ENCODE measurements at regions not wholly inside any gene's neighbourhood (a gene's known extent, or its start where the extent isn't known, plus 50 kb on each side); places are given as distances from the start of the nearest gene placed in this dataset.

DNA sequence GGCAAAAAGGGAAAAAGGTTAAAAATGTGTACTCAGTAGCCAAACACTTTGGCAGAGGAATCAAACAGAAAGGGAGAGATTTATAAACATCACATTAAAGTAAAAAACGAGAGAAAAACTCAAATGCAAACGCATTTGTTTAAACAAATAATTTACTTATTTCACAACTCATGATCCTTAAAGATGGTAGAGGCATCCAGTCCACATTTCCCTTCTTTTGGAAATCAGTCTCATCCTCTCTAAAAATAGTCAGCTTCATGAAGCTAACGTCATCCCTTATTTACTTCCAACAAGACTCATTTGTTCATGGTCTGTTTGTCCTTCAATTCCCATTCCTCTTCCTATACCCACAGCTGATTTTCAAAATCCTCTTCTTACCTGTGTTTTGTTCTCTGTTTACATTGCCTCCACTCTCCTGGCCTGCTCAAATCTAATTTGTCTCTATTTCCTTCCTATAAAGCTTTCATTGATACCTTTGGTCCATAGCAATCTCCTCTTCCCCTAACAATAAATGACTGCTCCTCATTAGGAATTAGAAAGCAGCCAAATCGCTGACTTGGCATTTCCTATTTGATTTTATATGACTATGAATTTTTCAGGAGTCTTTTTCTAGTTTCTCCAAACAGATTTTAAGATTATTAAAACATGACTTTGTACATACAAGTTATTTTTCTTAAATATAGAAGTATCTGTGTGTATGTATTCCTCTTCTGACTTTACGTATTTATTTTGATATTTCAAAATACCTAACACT, 805.3 kb downstream of the TLE1 start:
- DNase-seq: no peak

DNA sequence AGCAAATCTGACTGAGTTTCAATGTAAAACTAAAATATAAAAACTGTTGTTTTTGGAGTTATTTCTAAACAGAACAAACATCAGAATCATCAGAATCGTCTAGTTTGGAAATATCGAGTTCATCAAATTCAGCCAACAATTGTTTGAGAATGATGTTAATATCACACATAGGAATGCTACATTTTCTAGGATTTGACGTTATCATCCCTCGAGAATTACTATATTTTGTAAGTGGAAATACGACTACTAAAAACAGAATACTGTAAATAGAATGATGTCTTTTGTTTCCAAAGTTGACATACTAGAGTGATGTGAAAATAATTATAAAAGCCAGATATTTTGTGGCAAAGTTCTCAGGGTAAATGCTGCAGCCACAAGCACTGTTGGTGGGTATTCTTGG, 805.9 kb downstream of the TLE1 start:
- DNase-seq: no peak

DNA sequence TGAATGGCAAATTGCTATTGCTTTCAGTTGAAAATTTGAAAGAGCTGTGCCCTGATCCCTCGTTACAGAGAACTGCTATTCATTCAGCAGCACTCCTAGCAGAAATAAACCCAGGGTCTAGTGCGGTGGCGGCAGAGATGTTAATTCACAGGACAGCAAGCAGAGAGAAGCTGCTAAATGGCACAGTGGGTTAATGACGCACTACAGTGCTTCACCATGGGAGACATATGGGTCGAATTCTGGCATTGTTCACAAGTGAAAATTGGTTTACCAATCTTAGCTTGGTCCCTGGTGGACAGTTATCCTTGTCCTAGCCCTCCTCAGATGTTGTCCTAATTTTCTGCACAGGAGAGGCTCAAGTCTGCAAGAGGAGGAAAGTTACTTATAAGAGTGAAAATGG, 807.4 kb downstream of the TLE1 start:
- no peak for DNase-seq

DNA sequence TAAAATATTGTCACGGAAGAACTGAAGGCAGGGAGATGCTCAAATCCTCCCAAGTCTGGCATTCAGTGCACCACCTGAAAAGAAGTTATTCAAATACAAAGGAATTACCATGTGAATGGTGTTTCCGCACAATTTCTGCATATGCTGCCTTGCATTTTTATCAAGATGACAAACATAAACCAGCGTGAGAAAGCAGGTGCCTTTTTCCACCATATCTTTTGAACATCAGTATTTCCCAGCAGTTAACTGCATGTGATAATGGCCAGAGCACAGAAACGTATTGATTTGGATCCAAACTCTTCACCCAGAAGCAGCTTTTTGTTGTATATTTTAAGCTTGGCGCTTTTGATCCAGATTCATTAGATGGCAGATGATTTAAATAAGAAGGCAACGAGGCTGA, 808.0 kb downstream of the TLE1 start:
- DNase-seq: no peak

DNA sequence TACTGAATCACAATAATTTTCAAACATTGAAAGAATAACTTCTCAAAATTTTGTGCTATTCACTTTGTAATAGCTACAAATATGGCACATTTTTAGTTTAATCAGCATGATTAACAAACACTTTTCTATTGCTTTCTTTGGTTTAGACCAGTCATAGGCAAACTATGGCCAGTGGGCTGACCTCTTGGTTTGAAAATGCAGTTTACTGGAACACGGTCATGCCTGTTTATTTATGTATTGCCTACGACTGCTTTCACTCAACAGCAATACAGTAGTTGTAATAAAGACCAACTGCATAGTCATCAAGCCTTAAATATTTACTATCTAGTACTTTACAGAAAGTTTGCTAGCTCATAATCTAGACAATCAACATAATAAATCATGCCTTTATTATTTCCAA, 810.8 kb downstream of the TLE1 start:
- no peak for DNase-seq

DNA sequence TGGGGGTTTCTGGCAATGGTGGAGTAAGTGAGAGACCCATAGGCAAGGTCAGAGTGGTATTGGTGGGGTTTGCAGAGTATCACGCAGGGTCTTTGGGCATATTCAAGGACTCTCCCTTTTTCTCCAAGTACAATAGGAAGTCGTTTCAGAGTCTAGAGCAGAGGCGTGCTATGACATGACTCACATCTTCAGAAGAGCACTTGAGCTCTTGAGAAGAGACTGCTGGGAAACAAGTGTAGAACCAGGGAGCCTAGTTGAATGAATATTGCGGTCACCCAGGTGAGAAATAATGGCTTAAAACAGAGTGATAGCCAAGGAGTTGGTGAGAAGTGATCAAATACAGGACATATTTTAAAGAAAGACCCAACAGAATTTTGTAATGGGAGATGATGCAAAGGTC, 813.4 kb downstream of the TLE1 start:
- no peak for DNase-seq

DNA sequence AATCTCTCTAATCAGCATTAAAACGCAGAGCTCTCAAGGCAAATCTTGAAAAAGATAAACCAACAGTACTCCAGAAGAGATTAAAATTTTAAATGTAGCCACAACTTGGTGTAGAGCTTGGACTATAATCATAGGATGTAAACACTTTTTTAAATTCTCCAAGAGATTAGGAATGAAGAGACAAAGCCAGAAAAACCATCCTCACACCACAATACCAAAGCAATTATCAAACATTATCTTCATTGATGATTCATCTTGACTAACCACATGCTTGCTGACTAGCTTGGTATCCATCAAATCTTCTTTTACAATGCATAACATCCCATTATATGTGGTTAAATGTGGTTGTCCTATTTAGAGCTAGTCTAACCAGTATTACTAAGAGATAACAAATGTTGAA, 815.1 kb downstream of the TLE1 start:
- DNase-seq: no peak

DNA sequence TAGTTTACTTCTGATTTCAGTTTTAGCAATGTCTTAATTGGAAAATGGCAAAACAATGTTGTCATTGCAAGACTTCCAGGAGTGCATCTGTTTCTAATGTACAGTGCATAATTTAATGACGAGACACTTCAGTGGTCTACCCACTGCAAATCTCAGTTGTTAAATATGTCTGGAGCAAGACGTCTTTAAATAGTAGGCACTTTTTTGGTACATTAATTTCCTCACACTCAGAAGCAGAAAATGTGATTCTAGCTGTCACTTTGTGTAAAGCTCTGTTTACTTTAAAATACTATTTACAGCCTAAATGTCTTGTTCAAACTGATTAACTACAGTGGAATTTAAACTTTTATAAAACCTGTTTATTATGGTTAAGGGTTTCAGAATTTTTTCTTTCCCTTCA, 815.5 kb downstream of the TLE1 start:
- no peak for DNase-seq

DNA sequence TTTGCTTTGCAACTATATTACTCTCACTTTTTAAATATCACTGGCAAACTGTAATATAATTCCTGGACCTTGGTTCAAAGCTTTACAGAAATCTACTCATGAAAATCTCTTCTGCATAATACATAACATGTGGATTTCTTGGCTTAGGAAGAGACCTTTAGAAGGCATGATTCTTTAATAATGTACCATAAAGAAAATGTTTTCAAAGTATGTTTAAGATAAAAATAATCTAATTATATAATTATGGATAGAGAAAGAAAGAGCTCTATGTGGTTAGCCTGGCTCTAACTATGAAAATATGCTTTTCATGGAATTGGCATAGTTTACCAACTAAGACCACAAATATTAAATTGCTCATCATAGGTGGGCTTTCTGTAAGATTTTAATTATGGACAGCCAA, 817.8 kb downstream of the TLE1 start:
- no peak for DNase-seq

DNA sequence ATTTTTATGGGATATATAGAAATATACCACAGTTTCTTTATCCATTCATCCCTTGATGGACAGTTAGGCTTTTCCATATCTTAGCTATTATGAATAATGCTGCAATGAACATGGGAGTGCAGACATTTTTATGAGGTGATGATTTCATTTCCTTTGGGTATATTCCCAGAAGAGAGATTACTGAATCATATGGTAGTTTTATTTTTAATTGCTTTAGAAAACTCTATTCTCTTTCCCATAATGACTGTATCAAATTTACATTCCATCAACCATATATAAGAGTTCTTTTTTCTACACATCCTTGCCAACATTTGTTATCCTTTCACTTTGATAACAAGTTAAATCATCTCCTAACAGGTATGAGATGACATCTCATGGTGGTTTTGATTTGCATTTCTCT, 821.6 kb downstream of the TLE1 start:
- DNase-seq: no peak

DNA sequence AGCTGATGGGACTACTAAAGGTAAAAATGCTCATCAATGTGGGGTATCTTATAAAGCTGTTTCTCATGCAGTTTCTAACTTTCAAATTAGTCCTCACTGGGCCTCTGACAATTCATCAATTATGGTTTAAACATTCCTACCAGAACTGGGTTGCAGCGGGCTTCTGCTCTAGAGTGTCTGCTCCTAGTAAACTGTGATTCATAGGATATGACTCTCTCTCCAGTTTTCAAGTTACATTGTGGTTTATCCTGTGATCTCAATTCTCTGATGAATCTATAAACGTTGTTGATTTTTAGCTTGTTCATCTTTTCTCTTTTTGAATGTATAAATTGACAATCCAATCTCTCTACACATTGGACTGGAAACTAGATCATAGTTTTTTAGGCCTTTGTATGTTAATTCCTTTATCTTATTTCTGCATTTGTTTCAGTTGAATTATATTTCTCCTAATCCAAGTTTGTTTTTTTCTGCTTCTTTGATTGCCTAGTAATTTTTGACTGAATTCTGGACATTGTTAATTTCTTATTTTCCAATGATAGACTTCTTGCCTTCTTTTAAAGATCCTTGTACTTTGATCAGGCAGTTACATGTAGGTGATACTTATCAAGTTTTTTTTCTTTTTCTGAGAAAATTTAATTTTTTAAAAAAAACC, 822.6 kb downstream of the TLE1 start:
- no peak for DNase-seq

DNA sequence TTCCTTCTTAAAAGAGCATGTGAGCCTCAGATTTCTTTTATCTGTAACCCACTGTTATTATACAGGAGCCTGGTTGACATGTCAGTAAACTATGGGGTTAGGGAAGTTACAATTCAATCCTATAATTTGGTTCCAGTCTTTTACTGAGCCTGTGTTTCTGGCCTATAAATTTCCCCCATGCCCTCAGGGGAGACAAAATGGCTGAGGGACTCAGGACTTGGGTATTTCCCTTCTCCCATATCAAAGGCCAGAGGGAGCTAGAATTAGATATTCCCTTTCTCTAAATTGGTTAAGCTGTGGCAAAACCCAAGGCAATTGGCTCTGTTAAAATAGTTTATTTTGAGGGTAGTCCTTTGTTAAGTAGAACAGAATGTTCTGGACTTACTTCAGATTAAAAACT, 823.2 kb downstream of the TLE1 start:
- no peak for DNase-seq

DNA sequence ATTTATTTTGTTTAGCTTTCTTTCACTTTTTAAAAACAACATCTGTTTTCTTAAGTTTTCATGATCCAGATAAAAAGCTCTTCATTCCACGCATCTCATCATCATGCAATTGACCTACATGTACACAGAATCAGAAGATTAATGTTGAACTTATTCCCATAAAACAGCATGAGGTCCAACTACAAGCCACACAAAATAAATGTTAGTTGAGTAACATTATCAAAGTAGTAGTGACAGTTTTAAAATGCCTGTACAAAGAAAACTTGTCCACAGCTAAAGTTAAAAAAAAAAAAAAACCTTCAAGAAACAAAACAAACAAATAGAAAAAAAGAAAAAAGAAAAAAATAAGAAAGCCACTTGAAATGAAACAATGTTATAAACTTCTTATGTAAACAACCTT, 846.3 kb downstream of the TLE1 start:
- DNase-seq: no peak

DNA sequence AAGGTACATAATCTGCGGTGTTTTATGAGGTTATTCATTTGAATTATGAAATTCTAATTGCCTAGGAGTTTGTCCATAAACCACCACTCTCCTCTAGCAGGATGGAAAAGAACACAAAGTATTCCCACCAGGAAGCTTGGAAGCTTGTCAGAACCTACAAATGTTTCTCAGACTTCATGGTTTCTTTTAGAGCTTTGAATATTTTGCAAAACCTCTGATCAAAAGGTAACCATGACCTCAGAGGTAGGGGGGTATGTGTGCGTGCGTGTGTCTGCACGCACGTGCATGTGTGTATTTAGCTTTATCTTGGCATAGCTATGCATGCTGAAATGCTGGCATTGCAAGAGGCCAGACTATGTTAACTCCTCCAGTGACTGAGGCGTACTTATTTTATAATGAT, 847.0 kb downstream of the TLE1 start:
- no peak for DNase-seq

DNA sequence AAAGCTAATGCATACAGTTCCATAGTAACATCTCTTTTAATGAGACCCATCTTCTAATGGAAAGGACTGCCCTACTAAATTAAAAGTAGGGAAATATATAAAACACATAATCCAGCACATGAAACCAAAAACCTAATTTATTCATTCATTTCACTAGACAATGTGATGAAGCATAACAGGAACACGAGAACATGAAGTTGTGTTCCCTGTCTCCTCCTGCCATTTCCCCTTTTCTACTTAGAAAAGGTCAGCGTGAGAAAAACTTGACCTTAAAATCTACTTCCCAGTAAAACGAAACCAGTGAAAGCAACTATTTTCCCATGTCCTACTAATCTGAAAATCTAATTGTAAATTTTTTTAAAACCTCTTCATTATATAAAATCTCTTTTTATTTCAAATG, 847.5 kb downstream of the TLE1 start:
- no peak for DNase-seq

DNA sequence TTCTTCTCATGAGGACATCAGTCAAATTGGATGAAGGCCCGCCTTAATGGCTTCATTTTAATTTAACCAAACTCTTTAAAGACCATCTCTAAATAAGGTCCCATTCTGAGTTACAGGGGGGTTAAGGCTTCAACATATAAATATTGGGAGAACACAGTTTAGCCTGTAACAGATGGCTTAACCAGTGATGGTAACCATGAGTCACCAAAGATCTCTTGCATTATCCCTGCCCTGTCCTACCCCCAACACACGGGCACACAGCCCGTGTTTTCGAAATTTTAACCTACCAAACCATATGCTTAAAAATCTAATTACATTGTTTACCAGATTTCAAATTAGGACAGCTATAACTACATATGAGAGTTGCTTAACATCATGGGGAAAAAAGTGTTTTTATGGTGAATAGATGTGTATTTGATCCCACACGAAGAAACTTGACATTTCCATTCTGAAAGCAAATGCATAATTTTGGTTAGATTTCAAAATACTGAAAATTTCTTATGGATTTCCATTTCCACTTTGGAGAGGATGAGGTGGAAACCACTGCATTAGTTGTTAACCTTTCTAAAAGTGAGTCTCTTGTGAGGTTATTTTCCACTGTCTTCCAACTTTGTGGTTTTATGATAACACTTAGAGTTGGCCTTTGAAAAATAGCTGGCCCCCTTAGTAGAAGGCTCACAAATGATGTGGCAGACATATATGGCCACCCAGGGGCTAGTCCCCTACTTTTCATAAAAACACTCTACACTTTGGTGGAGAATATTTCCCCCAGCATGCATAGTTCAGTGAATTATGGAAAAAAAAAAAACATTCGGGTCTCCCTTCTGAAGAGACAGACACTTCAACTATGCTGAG, 849.3 kb downstream of the TLE1 start:
- DNase-seq: no peak

DNA sequence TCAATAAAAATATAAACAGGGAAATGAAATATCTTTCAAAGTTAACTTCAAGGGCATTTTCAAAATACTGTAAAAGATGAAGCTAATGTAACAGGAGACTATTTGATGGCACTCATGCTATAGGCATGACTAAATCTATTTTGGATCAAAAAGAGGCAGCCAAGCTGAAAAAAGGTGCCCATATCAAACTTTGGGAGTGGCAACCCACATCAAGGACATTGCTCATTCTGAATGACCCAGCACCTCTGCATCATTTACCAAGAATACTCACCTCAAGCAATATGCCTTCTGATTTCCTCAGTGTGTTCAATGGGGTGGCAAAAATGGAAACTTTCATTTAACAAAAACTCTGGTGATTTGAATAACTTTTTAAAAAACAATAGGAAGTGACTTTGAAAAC, 853.3 kb downstream of the TLE1 start:
- DNase-seq: no peak

DNA sequence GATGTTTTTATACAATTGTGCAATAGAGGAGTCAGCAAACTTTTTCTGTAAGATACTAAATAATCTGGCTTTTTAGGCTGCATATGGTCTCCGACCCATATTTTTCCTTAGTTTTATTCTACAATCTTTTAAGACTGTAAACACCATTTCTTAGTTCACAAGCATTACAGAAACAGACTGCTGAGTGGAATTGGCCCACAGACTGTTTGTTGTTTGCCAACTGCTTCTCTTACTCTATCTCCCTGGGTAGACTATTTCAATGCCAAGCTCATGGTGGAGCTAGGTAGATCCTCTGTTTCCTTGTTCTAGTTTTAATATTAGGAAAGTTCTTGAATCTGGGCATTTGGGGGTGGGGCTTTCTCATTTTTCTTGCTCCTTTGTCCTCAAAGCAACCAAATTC, 857.6 kb downstream of the TLE1 start:
- no peak for DNase-seq

DNA sequence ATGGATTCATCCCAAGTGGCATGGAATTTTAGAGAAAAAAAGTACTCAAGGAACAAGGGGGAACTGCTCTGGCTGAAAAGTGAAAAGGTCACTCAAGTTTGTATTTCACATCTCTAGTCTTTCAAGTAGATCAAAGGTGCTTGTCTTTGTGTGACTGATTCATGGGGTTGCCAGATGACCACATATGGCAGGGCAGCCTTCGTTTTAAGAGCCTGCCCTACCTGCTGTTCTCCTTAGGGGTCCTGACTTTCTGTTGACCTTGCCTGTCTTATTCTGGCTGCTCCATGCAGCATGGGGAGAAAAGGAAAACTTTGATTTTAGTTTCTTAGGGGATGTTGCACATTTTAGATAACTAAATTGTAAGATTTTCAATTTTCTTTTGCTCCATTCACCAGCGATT, 877.7 kb downstream of the TLE1 start:
- no peak for DNase-seq

DNA sequence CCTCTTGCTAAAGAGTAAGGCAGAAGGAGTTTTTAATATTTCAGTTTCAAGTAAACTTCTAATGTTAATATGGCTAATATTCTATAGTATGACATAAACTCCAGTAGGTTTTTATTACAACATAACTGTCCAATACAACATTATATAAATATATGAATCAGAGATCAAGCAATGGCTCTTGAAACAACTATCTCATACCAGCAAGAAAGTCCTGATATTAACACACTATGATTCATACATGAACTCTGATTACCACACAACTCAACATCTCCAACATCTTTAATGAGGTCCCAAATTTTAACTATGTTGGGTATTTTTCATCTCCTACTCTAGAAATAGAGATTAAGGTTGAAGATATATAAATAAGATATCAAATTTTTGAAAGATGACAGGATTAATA, 878.3 kb downstream of the TLE1 start:
- DNase-seq: no peak

DNA sequence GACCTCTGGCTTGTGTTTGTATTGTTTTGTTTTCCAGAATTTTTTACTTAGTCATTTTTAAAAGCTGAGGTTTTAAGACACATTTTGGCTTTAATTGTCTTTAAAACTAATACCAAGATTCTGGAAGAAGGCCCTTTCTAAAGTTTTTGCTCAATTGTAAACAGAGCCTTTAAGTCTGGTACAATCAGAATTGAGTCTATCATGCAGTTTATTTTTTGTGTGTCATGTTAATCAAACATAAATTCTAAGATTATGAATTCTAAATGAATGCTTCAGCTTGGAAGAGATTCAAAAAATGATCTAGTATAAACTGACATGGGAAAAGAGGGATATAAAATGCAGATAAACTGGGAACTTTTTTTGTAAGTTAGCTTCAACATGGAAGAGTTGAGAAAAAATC, 882.7 kb downstream of the TLE1 start:
- DNase-seq: no peak

DNA sequence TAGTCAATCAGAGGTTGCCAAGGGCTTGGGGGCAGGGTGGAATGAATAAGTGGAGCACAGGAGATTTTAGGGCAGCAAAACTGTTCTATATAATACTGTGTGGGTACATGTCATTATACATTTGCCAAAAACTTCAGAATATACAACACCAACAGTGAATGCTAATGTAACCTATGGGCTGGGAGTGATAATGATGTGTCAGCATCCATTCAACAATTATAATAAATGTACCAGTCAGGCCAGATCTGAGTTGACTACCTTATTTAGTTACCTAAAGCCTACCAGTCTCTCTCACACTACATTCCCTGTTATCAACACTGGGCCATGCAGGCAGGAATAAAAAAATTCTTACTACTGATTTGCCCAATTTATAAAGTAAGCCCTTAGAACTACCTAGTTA, 884.5 kb downstream of the TLE1 start:
- no peak for DNase-seq

DNA sequence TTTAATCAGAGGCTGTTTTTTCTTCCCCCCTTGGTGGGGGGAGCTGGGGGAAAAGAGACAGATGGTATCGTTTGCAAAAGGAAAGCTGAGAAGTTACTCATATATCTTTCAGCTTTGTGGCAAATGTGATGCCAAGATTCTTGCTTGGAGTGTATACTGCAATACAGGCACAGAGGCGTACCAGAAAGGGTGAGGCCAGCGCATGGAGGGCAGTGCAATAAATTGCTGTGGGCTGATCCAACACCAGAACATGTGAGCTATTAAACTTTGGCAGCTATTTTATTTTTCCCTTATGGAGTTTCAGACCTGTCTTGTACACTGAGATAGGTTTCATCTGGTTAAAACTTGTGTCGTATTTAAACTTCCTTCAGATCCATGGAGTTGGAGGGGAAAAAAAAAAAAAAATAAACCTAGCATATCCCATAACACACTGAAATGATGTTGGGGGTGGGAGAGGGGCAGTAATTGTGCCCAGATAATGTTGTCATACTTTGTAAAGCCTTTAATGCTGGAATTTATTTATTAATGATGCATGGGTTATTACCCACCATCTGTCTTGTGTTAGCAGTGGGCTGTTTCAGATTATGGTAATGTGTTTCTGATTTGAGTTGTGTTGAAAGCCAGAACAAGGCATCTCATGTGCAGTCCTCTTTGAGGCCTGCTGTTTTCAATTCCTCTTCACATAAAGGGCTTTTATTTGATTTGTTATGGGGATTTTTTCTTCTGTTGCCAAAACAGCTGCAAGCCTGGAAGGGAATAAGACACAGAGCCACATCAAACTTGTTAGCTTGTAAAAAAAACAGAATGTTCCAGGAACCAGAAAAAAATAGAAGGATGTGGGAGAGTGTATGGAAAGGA, 891.3 kb downstream of the TLE1 start:
- DNase-seq: peak; percentile 78

Data from right forelimb (tissue), 1 donor.